K562 (cell line): ENCODE measurements at regions not wholly inside any gene's neighbourhood (a gene's known extent, or its start where the extent isn't known, plus 50 kb on each side); places are given as distances from the start of the nearest gene placed in this dataset.

ENCODE experiments used
- CSDE1 ChIP-seq, 2 experiments: fragments of 450-650 bp; IDR thresholded peaks; 2 replicates each; pipeline ENCODE4 v1.6.1; 2016; ENCODE audit warnings: mild to moderate bottlenecking in 1 of 2
- ETV5 ChIP-seq: sonication (generic); formaldehyde crosslinking; IDR thresholded peaks from 2 replicates; pipeline ENCODE4 v1.4.0; 2020; ENCODE audit warnings: low read depth, mild to moderate bottlenecking, missing genetic modification reagents
- GTF2A2 ChIP-seq: IDR thresholded peaks from 2 replicates; pipeline ENCODE4 v1.6.1; 2016; ENCODE audit warnings: mild to moderate bottlenecking, missing genetic modification characterization, missing compliant biosample characterization
- TEAD4 ChIP-seq, 2 experiments: sonication (generic) in 1 of 2; formaldehyde crosslinking in 1 of 2; IDR thresholded peaks; 2 replicates each; pipeline versions ENCODE4 v1.6.1 to v1.8.0; 2012 to 2022; ENCODE audit warnings: borderline replicate concordance in 1 of 2, inconsistent platforms in 1 of 2, low read length in 1 of 2, mild to moderate bottlenecking in 1 of 2, missing genetic modification reagents in 1 of 2
- ZFP30 ChIP-seq: fragments of 250-450 bp; sonication (Bioruptor Pico); IDR thresholded peaks from 2 replicates; pipeline ENCODE4 v1.8.0; 2022; ENCODE audit warnings: moderate library complexity, mild to moderate bottlenecking, inconsistent platforms, borderline replicate concordance
- ZNF24 ChIP-seq: fragments of 450-650 bp; IDR thresholded peaks from 2 replicates; pipeline ENCODE4 v1.6.1; 2016
- ZNF324 ChIP-seq: fragments of 250-450 bp; sonication (Bioruptor Pico); IDR thresholded peaks from 2 replicates; pipeline ENCODE4 v1.4.0; 2020; ENCODE audit warnings: mild to moderate bottlenecking
- TF ChIP-seq, protein P1 (sequence below): fragments of 450-650 bp; IDR thresholded peaks from 2 replicates; pipeline ENCODE4 v1.6.1; 2016; ENCODE audit warnings: mild to moderate bottlenecking, moderate library complexity

DNA sequence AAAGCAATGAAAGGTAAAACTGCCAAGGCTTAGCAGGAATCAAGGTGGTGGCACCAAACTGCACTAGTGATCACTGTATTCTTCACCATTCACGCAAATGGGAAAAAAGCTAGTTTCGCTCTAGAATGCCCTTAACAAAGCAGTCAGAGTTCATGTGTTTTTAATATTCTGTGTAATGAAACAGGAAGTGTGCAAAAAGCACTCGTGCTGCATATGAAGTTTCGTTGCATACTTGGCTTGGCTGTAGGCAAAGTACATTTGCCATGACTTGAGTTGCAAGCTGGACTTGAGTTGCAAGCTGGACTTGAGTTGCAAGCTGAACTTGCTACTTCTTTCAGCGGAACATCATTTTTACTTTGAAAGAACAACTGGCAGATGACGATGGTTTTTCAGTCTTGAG is 55.4 kb downstream of the FOXI1 start (continued):
- TF ChIP-seq, protein P1, sequence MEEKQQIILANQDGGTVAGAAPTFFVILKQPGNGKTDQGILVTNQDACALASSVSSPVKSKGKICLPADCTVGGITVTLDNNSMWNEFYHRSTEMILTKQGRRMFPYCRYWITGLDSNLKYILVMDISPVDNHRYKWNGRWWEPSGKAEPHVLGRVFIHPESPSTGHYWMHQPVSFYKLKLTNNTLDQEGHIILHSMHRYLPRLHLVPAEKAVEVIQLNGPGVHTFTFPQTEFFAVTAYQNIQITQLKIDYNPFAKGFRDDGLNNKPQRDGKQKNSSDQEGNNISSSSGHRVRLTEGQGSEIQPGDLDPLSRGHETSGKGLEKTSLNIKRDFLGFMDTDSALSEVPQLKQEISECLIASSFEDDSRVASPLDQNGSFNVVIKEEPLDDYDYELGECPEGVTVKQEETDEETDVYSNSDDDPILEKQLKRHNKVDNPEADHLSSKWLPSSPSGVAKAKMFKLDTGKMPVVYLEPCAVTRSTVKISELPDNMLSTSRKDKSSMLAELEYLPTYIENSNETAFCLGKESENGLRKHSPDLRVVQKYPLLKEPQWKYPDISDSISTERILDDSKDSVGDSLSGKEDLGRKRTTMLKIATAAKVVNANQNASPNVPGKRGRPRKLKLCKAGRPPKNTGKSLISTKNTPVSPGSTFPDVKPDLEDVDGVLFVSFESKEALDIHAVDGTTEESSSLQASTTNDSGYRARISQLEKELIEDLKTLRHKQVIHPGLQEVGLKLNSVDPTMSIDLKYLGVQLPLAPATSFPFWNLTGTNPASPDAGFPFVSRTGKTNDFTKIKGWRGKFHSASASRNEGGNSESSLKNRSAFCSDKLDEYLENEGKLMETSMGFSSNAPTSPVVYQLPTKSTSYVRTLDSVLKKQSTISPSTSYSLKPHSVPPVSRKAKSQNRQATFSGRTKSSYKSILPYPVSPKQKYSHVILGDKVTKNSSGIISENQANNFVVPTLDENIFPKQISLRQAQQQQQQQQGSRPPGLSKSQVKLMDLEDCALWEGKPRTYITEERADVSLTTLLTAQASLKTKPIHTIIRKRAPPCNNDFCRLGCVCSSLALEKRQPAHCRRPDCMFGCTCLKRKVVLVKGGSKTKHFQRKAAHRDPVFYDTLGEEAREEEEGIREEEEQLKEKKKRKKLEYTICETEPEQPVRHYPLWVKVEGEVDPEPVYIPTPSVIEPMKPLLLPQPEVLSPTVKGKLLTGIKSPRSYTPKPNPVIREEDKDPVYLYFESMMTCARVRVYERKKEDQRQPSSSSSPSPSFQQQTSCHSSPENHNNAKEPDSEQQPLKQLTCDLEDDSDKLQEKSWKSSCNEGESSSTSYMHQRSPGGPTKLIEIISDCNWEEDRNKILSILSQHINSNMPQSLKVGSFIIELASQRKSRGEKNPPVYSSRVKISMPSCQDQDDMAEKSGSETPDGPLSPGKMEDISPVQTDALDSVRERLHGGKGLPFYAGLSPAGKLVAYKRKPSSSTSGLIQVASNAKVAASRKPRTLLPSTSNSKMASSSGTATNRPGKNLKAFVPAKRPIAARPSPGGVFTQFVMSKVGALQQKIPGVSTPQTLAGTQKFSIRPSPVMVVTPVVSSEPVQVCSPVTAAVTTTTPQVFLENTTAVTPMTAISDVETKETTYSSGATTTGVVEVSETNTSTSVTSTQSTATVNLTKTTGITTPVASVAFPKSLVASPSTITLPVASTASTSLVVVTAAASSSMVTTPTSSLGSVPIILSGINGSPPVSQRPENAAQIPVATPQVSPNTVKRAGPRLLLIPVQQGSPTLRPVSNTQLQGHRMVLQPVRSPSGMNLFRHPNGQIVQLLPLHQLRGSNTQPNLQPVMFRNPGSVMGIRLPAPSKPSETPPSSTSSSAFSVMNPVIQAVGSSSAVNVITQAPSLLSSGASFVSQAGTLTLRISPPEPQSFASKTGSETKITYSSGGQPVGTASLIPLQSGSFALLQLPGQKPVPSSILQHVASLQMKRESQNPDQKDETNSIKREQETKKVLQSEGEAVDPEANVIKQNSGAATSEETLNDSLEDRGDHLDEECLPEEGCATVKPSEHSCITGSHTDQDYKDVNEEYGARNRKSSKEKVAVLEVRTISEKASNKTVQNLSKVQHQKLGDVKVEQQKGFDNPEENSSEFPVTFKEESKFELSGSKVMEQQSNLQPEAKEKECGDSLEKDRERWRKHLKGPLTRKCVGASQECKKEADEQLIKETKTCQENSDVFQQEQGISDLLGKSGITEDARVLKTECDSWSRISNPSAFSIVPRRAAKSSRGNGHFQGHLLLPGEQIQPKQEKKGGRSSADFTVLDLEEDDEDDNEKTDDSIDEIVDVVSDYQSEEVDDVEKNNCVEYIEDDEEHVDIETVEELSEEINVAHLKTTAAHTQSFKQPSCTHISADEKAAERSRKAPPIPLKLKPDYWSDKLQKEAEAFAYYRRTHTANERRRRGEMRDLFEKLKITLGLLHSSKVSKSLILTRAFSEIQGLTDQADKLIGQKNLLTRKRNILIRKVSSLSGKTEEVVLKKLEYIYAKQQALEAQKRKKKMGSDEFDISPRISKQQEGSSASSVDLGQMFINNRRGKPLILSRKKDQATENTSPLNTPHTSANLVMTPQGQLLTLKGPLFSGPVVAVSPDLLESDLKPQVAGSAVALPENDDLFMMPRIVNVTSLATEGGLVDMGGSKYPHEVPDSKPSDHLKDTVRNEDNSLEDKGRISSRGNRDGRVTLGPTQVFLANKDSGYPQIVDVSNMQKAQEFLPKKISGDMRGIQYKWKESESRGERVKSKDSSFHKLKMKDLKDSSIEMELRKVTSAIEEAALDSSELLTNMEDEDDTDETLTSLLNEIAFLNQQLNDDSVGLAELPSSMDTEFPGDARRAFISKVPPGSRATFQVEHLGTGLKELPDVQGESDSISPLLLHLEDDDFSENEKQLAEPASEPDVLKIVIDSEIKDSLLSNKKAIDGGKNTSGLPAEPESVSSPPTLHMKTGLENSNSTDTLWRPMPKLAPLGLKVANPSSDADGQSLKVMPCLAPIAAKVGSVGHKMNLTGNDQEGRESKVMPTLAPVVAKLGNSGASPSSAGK, result no peak
- TF ChIP-seq ZNF24 (no peak), TEAD4 (IDR thresholded peaks at IDR 0.05; ENCODE audit: low read length) (no peak), TEAD4 (CRISPR knock-in tag; IDR thresholded peaks at IDR 0.05; ENCODE audit: borderline replicate concordance) (no peak), CSDE1 (IDR thresholded peaks at IDR 0.05) (no peak), GTF2A2 (tag) (no peak), ZNF324 (no peak), ETV5 (no peak), ZFP30 (CRISPR knock-in tag) (no peak)
